ENCODE measurements at regions not wholly inside any gene's neighbourhood (a gene's known extent, or its start where the extent isn't known, plus 50 kb on each side); places are given as distances from the start of the nearest gene placed in this dataset.
A peak's percentile ranks its signal among the peaks of the same experiment; 100 is the strongest.

DNA sequence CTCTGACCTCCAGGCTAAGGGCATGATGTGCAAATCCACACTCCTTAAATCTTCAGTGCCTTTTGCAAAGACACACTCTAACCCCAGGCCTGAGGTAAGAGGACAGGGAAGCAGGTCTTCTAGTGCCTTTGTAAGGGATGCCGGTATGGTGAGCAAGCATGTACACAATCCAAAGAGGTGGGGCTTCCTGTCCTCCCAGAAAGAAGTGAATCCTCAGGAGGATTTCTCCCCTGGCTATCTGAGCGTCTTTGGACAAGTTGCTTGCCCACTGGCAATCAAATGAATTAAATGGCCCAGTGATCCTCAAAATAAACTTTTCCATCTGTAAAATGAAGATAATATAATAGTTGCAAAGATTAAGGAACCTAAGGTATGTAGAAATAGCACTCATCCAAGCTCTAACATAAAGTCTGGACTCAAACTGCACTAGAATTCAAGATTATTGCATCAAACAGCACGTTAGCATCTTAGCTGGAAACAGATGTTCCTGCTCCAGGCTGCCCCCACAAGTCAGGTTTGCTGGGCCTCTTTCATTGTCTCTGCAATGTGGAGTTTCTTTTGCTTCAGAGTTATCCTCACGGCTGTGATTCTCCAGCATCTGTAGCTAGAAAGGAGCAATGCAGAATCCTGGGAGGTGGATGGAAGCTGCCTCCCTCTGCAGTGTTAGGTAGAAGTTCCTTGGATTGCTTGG lies 249.6 kb downstream of the TSHZ3 start:
- ATAC-seq (no peak), DNase-seq (ENCODE audit: low spot score) (no peak)
- H3K4me1 Mint-ChIP-seq, result peaks cover 35% of the 10 kb centered on the region
- Histone ChIP-seq H3F3A (replicated peaks; ENCODE audit: low read depth) (no peaks in the 10 kb centered on the region), H4K20me1 (replicated peaks; ENCODE audit: insufficient read depth) (no peaks in the 10 kb centered on the region), H3K27ac (ENCODE audit: low read depth) (no peak overlapping the region), H3K9me2 (ENCODE audit: insufficient read depth) (no peaks in the 10 kb centered on the region), H3K4me3 (no peak overlapping the region), H2AFZ (peak overlapping the region; percentile 94), H3K4me2 (no peak overlapping the region), H3K79me2 (replicated peaks; ENCODE audit: insufficient read depth) (no peaks in the 10 kb centered on the region), H3K36me3 (ENCODE audit: insufficient read depth) (no peaks in the 10 kb centered on the region), H3K27me3 (ENCODE audit: insufficient read depth) (no peaks in the 10 kb centered on the region), H3K4me1 (ENCODE audit: insufficient read depth) (peaks cover 27% of the 10 kb centered on the region)
- H3K27ac Mint-ChIP-seq, result no peak overlapping the region
- no peak overlapping the region for H3K4me3 Mint-ChIP-seq
- TF ChIP-seq, protein P1, sequence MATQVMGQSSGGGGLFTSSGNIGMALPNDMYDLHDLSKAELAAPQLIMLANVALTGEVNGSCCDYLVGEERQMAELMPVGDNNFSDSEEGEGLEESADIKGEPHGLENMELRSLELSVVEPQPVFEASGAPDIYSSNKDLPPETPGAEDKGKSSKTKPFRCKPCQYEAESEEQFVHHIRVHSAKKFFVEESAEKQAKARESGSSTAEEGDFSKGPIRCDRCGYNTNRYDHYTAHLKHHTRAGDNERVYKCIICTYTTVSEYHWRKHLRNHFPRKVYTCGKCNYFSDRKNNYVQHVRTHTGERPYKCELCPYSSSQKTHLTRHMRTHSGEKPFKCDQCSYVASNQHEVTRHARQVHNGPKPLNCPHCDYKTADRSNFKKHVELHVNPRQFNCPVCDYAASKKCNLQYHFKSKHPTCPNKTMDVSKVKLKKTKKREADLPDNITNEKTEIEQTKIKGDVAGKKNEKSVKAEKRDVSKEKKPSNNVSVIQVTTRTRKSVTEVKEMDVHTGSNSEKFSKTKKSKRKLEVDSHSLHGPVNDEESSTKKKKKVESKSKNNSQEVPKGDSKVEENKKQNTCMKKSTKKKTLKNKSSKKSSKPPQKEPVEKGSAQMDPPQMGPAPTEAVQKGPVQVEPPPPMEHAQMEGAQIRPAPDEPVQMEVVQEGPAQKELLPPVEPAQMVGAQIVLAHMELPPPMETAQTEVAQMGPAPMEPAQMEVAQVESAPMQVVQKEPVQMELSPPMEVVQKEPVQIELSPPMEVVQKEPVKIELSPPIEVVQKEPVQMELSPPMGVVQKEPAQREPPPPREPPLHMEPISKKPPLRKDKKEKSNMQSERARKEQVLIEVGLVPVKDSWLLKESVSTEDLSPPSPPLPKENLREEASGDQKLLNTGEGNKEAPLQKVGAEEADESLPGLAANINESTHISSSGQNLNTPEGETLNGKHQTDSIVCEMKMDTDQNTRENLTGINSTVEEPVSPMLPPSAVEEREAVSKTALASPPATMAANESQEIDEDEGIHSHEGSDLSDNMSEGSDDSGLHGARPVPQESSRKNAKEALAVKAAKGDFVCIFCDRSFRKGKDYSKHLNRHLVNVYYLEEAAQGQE (IDR thresholded peaks at IDR 0.05; ENCODE audit: unreplicated experiment), result no peak
- TF ChIP-seq, protein P2, sequence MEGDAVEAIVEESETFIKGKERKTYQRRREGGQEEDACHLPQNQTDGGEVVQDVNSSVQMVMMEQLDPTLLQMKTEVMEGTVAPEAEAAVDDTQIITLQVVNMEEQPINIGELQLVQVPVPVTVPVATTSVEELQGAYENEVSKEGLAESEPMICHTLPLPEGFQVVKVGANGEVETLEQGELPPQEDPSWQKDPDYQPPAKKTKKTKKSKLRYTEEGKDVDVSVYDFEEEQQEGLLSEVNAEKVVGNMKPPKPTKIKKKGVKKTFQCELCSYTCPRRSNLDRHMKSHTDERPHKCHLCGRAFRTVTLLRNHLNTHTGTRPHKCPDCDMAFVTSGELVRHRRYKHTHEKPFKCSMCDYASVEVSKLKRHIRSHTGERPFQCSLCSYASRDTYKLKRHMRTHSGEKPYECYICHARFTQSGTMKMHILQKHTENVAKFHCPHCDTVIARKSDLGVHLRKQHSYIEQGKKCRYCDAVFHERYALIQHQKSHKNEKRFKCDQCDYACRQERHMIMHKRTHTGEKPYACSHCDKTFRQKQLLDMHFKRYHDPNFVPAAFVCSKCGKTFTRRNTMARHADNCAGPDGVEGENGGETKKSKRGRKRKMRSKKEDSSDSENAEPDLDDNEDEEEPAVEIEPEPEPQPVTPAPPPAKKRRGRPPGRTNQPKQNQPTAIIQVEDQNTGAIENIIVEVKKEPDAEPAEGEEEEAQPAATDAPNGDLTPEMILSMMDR (conservative IDR thresholded peaks at IDR 0.05; ENCODE audit: low read depth in 2 of 2), result no peak
- no peaks in the 10 kb centered on the region for H3K27me3 Mint-ChIP-seq (ENCODE audit: insufficient read depth, low read depth, poor library complexity)
- no peaks in the 10 kb centered on the region for H3K36me3 Mint-ChIP-seq (ENCODE audit: low read depth)
- no peaks in the 10 kb centered on the region for H3K9me3 Mint-ChIP-seq

DNA sequence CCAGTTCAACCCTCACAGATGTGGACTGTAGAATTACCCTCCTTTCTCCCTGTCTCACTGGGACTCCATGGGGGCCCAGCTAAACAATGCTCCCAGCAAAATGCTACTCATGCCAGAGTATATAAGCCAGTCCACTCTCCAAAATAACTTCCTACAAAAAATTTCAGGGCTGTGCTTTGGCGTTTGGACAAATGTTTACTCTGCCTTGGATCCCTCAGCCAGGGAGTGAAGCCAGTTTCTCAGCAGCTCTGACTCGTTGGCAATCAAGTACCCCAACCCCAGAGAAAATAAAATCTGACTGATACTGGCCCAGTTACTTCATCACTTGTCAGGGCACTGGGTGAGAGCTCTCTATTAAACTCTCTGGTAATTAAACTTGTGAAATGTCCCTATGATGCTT lies 250.4 kb downstream of the TSHZ3 start:
- Mint-ChIP-seq H3K9me3 (no peaks in the 10 kb centered on the region), H3K27me3 (ENCODE audit: insufficient read depth, low read depth, poor library complexity) (peaks cover 1% of the 10 kb centered on the region), H3K4me1 (peaks cover 32% of the 10 kb centered on the region), H3K4me3 (no peak overlapping the region), H3K27ac (no peak overlapping the region), H3K36me3 (ENCODE audit: low read depth) (no peaks in the 10 kb centered on the region)
- no peak for ATAC-seq
- peaks cover 5% of the 10 kb centered on the region for H3K9me2 ChIP-seq (ENCODE audit: insufficient read depth)
- H3F3A ChIP-seq (replicated peaks; ENCODE audit: low read depth), result no peaks in the 10 kb centered on the region
- H3K4me3 ChIP-seq, result no peak overlapping the region
- H2AFZ ChIP-seq, result no peak overlapping the region
- H3K4me2 ChIP-seq, result no peak overlapping the region
- no peaks in the 10 kb centered on the region for H4K20me1 ChIP-seq (replicated peaks; ENCODE audit: insufficient read depth)
- H3K79me2 ChIP-seq (replicated peaks; ENCODE audit: insufficient read depth), result no peaks in the 10 kb centered on the region
- DNase-seq (ENCODE audit: low spot score), result no peak
- H3K27ac ChIP-seq (ENCODE audit: low read depth), result no peak overlapping the region
- H3K36me3 ChIP-seq (ENCODE audit: insufficient read depth), result no peaks in the 10 kb centered on the region
- no peaks in the 10 kb centered on the region for H3K27me3 ChIP-seq (ENCODE audit: insufficient read depth)
- peaks cover 27% of the 10 kb centered on the region for H3K4me1 ChIP-seq (ENCODE audit: insufficient read depth)
- TF ChIP-seq, protein P3, sequence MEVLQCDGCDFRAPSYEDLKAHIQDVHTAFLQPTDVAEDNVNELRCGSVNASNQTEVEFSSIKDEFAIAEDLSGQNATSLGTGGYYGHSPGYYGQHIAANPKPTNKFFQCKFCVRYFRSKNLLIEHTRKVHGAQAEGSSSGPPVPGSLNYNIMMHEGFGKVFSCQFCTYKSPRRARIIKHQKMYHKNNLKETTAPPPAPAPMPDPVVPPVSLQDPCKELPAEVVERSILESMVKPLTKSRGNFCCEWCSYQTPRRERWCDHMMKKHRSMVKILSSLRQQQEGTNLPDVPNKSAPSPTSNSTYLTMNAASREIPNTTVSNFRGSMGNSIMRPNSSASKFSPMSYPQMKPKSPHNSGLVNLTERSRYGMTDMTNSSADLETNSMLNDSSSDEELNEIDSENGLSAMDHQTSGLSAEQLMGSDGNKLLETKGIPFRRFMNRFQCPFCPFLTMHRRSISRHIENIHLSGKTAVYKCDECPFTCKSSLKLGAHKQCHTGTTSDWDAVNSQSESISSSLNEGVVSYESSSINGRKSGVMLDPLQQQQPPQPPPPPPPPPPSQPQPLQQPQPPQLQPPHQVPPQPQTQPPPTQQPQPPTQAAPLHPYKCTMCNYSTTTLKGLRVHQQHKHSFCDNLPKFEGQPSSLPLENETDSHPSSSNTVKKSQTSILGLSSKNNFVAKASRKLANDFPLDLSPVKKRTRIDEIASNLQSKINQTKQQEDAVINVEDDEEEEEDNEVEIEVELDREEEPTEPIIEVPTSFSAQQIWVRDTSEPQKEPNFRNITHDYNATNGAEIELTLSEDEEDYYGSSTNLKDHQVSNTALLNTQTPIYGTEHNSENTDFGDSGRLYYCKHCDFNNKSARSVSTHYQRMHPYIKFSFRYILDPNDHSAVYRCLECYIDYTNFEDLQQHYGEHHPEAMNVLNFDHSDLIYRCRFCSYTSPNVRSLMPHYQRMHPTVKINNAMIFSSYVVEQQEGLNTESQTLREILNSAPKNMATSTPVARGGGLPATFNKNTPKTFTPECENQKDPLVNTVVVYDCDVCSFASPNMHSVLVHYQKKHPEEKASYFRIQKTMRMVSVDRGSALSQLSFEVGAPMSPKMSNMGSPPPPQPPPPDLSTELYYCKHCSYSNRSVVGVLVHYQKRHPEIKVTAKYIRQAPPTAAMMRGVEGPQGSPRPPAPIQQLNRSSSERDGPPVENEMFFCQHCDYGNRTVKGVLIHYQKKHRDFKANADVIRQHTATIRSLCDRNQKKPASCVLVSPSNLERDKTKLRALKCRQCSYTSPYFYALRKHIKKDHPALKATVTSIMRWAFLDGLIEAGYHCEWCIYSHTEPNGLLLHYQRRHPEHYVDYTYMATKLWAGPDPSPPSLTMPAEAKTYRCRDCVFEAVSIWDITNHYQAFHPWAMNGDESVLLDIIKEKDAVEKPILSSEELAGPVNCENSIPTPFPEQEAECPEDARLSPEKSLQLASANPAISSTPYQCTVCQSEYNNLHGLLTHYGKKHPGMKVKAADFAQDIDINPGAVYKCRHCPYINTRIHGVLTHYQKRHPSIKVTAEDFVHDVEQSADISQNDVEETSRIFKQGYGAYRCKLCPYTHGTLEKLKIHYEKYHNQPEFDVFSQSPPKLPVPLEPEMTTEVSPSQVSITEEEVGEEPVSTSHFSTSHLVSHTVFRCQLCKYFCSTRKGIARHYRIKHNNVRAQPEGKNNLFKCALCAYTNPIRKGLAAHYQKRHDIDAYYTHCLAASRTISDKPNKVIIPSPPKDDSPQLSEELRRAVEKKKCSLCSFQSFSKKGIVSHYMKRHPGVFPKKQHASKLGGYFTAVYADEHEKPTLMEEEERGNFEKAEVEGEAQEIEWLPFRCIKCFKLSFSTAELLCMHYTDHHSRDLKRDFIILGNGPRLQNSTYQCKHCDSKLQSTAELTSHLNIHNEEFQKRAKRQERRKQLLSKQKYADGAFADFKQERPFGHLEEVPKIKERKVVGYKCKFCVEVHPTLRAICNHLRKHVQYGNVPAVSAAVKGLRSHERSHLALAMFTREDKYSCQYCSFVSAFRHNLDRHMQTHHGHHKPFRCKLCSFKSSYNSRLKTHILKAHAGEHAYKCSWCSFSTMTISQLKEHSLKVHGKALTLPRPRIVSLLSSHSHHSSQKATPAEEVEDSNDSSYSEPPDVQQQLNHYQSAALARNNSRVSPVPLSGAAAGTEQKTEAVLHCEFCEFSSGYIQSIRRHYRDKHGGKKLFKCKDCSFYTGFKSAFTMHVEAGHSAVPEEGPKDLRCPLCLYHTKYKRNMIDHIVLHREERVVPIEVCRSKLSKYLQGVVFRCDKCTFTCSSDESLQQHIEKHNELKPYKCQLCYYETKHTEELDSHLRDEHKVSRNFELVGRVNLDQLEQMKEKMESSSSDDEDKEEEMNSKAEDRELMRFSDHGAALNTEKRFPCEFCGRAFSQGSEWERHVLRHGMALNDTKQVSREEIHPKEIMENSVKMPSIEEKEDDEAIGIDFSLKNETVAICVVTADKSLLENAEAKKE (CRISPR knock-in tag; IDR thresholded peaks at IDR 0.05), result no peak
- TF ChIP-seq NANOG (IDR thresholded peaks at IDR 0.05; ENCODE audit: borderline replicate concordance) (no peak), CREB1 (CRISPR knock-in tag; IDR thresholded peaks at IDR 0.05; ENCODE audit: low read depth) (no peak), EZH2phosphoT487 (IDR thresholded peaks at IDR 0.05; ENCODE audit: unreplicated experiment) (no peak), ZNF114 (CRISPR knock-in tag; IDR thresholded peaks at IDR 0.05) (no peak)
- TF ChIP-seq, protein P2 (conservative IDR thresholded peaks at IDR 0.05; ENCODE audit: low read depth in 2 of 2), result no peak
